ENCODE measurements at regions not wholly inside any gene's neighbourhood (a gene's known extent, or its start where the extent isn't known, plus 50 kb on each side); places are given as distances from the start of the nearest gene placed in this dataset.

- intact Hi-C loops (cut with DNase I), result no loop called here
- no peaks in the 10 kb centered on the region for H3K4me1 ChIP-seq
- ATAC-seq, result no peak
Measured at GRCh38 chr11:110874437-110875030, 162.3 kb upstream of the ARHGAP20 start.

GRCh38 chr11:110873975-110874374, 161.7 kb upstream of the ARHGAP20 start:
- Histone ChIP-seq H3K36me3 (no peaks in the 10 kb centered on the region), H3K27ac (no peak overlapping the region), H3K4me3 (no peak overlapping the region), H3K27me3 (no peaks in the 10 kb centered on the region), H3K4me1 (no peaks in the 10 kb centered on the region), H3K9me3 (no peaks in the 10 kb centered on the region)
- ATAC-seq (no peak), DNase-seq (no peak)
- no peak for TF ChIP-seq CTCF (IDR thresholded peaks at IDR 0.05)
- intact Hi-C loops (cut with DNase I), result no loop called here

More at GRCh38 chr11:110874437-110875030, 162.3 kb upstream of the ARHGAP20 start:
- no peak for DNase-seq
- H3K36me3 ChIP-seq, result no peaks in the 10 kb centered on the region
- no peaks in the 10 kb centered on the region for H3K9me3 ChIP-seq
- H3K27me3 ChIP-seq, result no peaks in the 10 kb centered on the region
- H3K27ac ChIP-seq, result no peak overlapping the region
- no peak overlapping the region for H3K4me3 ChIP-seq
- TF ChIP-seq CTCF (IDR thresholded peaks at IDR 0.05), result no peak

GRCh38 chr11:110870816-110871522, 158.7 kb upstream of the ARHGAP20 start:
- Histone ChIP-seq H3K9me3 (no peaks in the 10 kb centered on the region), H3K4me3 (no peak overlapping the region), H3K27ac (no peak overlapping the region), H3K36me3 (no peaks in the 10 kb centered on the region), H3K27me3 (no peaks in the 10 kb centered on the region), H3K4me1 (no peaks in the 10 kb centered on the region)
- intact Hi-C loops (cut with DNase I), result no loop called here
- DNase-seq, result no peak
- TF ChIP-seq CTCF (IDR thresholded peaks at IDR 0.05), result no peak
- no peak for ATAC-seq

GRCh38 chr11:110867951-110868350, 155.7 kb upstream of the ARHGAP20 start:
- Histone ChIP-seq H3K4me1 (no peaks in the 10 kb centered on the region), H3K9me3 (no peaks in the 10 kb centered on the region), H3K27ac (no peak overlapping the region), H3K4me3 (no peak overlapping the region), H3K27me3 (no peaks in the 10 kb centered on the region), H3K36me3 (no peaks in the 10 kb centered on the region)
- ATAC-seq (no peak), DNase-seq (no peak)
- intact Hi-C loops (cut with DNase I), result no loop called here
- no peak for TF ChIP-seq CTCF (IDR thresholded peaks at IDR 0.05)

- TF ChIP-seq CTCF (IDR thresholded peaks at IDR 0.05), result no peak
- no peaks in the 10 kb centered on the region for H3K36me3 ChIP-seq
- H3K4me1 ChIP-seq, result no peaks in the 10 kb centered on the region
- no peak overlapping the region for H3K4me3 ChIP-seq
- no peak for ATAC-seq
- DNase-seq, result no peak
- no peaks in the 10 kb centered on the region for H3K27me3 ChIP-seq
- intact Hi-C loops (cut with DNase I), result no loop called here
- H3K27ac ChIP-seq, result no peak overlapping the region
- no peaks in the 10 kb centered on the region for H3K9me3 ChIP-seq
Measured at GRCh38 chr11:110866081-110866480, 153.8 kb upstream of the ARHGAP20 start.
